ENCODE measurements at regions not wholly inside any gene's neighbourhood (a gene's known extent, or its start where the extent isn't known, plus 50 kb on each side); places are given as distances from the start of the nearest gene placed in this dataset.

GRCh38 chr18:45384962-45385315 lies 230.3 kb upstream of the SLC14A2 start:
- TF ChIP-seq, protein P1, sequence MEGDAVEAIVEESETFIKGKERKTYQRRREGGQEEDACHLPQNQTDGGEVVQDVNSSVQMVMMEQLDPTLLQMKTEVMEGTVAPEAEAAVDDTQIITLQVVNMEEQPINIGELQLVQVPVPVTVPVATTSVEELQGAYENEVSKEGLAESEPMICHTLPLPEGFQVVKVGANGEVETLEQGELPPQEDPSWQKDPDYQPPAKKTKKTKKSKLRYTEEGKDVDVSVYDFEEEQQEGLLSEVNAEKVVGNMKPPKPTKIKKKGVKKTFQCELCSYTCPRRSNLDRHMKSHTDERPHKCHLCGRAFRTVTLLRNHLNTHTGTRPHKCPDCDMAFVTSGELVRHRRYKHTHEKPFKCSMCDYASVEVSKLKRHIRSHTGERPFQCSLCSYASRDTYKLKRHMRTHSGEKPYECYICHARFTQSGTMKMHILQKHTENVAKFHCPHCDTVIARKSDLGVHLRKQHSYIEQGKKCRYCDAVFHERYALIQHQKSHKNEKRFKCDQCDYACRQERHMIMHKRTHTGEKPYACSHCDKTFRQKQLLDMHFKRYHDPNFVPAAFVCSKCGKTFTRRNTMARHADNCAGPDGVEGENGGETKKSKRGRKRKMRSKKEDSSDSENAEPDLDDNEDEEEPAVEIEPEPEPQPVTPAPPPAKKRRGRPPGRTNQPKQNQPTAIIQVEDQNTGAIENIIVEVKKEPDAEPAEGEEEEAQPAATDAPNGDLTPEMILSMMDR (conservative IDR thresholded peaks at IDR 0.05; ENCODE audit: low read length): no peak
- no peak for TF ChIP-seq EZH2phosphoT487 (IDR thresholded peaks at IDR 0.05; ENCODE audit: borderline replicate concordance, low read depth, low read length)
